Epithelial cell of esophagus (primary cell): ENCODE measurements at regions not wholly inside any gene's neighbourhood (a gene's known extent, or its start where the extent isn't known, plus 50 kb on each side); places are given as distances from the start of the nearest gene placed in this dataset.
"Not testable (repeated sequence)": the region's sequence is repeated elsewhere in the genome, so short reads cannot be mapped to it uniquely, and the experiment has no call there.

ENCODE experiments used
- DNase-seq: peaks from one replicate; pipeline ENCODE4 v3.0.0; 2010; ENCODE audit warnings: low read depth
- H3K4me3 ChIP-seq: 2 replicates; pipeline ENCODE4 v1.5.1; 2011; ENCODE audit warnings: mild to moderate bottlenecking, low read length, control low read depth
- CTCF ChIP-seq: IDR thresholded peaks from 2 replicates; pipeline ENCODE4 v1.5.1; 2011; ENCODE audit warnings: low read depth, mild to moderate bottlenecking, low read length, control low read depth, inconsistent platforms; ENCODE audit not compliant: insufficient read depth; ENCODE audit errors: missing control alignments

- no peak for DNase-seq
- no peak overlapping the region for H3K4me3 ChIP-seq
- no peak for TF ChIP-seq CTCF
Observed at GRCh38 chrY:12271162-12271561, 429.9 kb upstream of the USP9Y start.

GRCh38 chrY:12285608-12286007 lies 415.4 kb upstream of the USP9Y start:
- no peak for TF ChIP-seq CTCF
- peak; percentile 31 for DNase-seq
- H3K4me3 ChIP-seq, result no peak overlapping the region

DNA sequence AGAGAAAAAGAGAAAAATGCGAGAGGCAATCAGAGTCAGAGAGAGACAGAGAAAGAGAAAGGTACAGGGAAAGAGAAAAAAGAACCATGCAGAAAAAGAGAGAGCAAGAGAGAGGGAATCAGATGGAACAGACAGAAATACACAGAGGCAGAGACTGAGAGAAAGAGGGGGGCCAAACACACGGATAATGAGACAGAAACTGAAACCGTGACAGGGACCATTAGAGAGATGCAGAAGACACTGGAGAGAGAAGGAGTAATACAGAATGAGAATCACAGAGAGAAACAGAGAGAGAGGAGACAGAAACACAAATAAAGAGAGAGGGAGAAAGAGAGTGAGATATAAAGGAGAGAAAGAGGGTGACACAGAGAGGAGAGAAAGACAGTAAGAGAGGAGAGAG lies 412.1 kb upstream of the USP9Y start:
- no peak for TF ChIP-seq CTCF
- H3K4me3 ChIP-seq, result no peak overlapping the region
- no peak for DNase-seq

DNA sequence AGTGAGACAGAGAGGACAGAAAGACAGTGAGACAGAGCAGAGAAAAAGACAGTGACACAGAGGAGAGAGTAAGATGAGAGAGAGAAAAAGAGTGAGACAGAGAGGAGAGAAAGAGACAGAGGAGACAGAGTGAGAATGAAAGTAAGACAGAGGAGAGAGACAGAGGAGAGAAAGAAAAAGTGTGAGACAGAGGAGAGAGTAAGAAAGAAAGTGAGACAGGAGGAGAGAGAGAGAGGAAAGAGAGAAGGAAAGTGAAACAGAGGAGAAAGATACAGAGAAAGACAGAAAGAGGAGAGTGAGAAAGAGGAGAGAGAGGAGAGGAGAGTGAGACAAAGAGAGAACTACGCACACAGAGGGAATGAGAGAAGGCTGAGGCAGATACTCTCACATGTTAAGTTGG lies 411.6 kb upstream of the USP9Y start:
- no peak for DNase-seq
- H3K4me3 ChIP-seq, result no peak overlapping the region
- no peak for TF ChIP-seq CTCF

- no peak overlapping the region for H3K4me3 ChIP-seq
- no peak for TF ChIP-seq CTCF
- peak; percentile 62 for DNase-seq
Observed at GRCh38 chrY:12292542-12292941, 408.5 kb upstream of the USP9Y start.

DNA sequence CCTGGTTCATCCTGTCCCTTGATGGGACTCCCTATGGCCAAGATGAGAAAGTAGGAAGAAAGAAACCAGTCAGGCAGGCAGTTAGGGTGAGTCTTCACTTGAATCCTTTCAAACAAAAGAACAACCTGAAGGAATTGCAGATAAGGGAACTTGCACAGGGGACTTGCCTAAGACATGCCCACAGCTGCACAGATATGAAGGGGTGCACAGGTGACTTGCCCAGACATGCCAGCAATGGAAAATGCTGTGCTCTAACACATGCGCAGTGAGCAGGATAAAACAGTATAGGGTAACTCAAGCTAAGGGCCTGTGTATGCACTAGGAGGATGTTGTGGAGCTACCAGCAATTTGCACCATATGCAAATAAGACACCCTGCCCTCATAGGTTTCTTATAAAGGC lies 404.6 kb upstream of the USP9Y start:
- DNase-seq, result peak; percentile 86
- no peak overlapping the region for H3K4me3 ChIP-seq
- no peak for TF ChIP-seq CTCF

GRCh38 chrY:12299796-12300195 lies 401.2 kb upstream of the USP9Y start:
- not testable (repeated sequence) for H3K4me3 ChIP-seq, DNase-seq

GRCh38 chrY:12303464-12303863 lies 397.6 kb upstream of the USP9Y start:
- TF ChIP-seq CTCF, result no peak
- DNase-seq, result no peak
- no peak overlapping the region for H3K4me3 ChIP-seq
